Fibroblast of skin of right quadriceps (primary cell): ENCODE measurements at regions not wholly inside any gene's neighbourhood (a gene's known extent, or its start where the extent isn't known, plus 50 kb on each side); places are given as distances from the start of the nearest gene placed in this dataset.

Source experiments
- DNase-seq: peaks from one replicate; pipeline ENCODE4 v3.0.0-alpha.2; 2013

- DNase-seq, result no peak
Observed at GRCh38 chr4:11042760-11043159, 358.2 kb upstream of the CLNK start.

- DNase-seq, result no peak
Observed at GRCh38 chr4:11039634-11040131, 355.1 kb upstream of the CLNK start.

GRCh38 chr4:11038926-11039325 is 354.4 kb upstream of the CLNK start:
- DNase-seq, result peak; percentile 11

GRCh38 chr4:11037637-11038036 is 353.1 kb upstream of the CLNK start:
- DNase-seq, result no peak

- no peak for DNase-seq
Observed at GRCh38 chr4:11028334-11028733, 343.8 kb upstream of the CLNK start.

GRCh38 chr4:11021333-11021732 is 336.8 kb upstream of the CLNK start:
- no peak for DNase-seq

- DNase-seq, result peak; percentile 9
Observed at GRCh38 chr4:11019451-11020240, 335.1 kb upstream of the CLNK start.

- DNase-seq, result no peak
Observed at GRCh38 chr4:11014199-11014598, 329.6 kb upstream of the CLNK start.

- DNase-seq, result no peak
Observed at GRCh38 chr4:11013094-11013664, 328.6 kb upstream of the CLNK start.

GRCh38 chr4:11011249-11011648 is 326.7 kb upstream of the CLNK start:
- no peak for DNase-seq

- no peak for DNase-seq
Observed at GRCh38 chr4:11010624-11011023, 326.1 kb upstream of the CLNK start.

GRCh38 chr4:11009281-11009680 is 324.7 kb upstream of the CLNK start:
- DNase-seq, result no peak

GRCh38 chr4:11005300-11005699 is 320.7 kb upstream of the CLNK start:
- DNase-seq, result no peak

GRCh38 chr4:11004818-11005217 is 320.2 kb upstream of the CLNK start:
- no peak for DNase-seq

GRCh38 chr4:11002961-11003360 is 318.4 kb upstream of the CLNK start:
- no peak for DNase-seq

- DNase-seq, result peak; percentile 56
Observed at GRCh38 chr4:10998846-10999245, 314.3 kb upstream of the CLNK start.

- DNase-seq, result no peak
Observed at GRCh38 chr4:10984815-10985214, 300.2 kb upstream of the CLNK start.

- no peak for DNase-seq
Observed at GRCh38 chr4:10983885-10984640, 299.5 kb upstream of the CLNK start.

- DNase-seq, result no peak
Observed at GRCh38 chr4:10983268-10983667, 298.7 kb upstream of the CLNK start.

- no peak for DNase-seq
Observed at GRCh38 chr4:10982305-10982704, 297.7 kb upstream of the CLNK start.

GRCh38 chr4:10981576-10981975 is 297.0 kb upstream of the CLNK start:
- DNase-seq, result no peak

- DNase-seq, result no peak
Observed at GRCh38 chr4:10981096-10981495, 296.5 kb upstream of the CLNK start.

GRCh38 chr4:10979032-10979431 is 294.5 kb upstream of the CLNK start:
- DNase-seq, result no peak

- DNase-seq, result no peak
Observed at GRCh38 chr4:10977534-10977933, 293.0 kb upstream of the CLNK start.
